ENCODE measurements at regions not wholly inside any gene's neighbourhood (a gene's known extent, or its start where the extent isn't known, plus 50 kb on each side); places are given as distances from the start of the nearest gene placed in this dataset.

DNA sequence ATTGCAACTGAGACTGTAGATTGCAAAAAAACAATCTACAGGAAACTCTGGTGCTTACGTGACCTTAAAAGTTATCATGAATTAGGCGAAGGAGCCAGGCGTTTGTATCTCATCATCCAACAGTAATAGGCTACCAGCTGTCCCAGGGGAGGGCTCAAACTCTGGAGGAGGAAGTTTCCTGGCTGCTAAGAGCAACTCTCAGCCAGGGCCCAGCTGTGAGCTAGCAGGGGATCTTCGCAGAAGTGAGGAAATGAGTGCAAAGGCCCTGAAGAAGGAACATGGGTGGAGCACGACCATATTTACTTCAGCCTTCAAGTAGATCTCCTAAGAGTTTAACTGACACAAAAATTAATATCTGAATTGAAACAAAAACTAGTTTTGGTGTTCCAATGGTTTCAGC is 686.9 kb upstream of the MAP3K7 start:
- no peak for TF ChIP-seq EZH2 (IDR thresholded peaks at IDR 0.05; ENCODE audit: low read length, missing control alignments)
- TF ChIP-seq, protein P1, sequence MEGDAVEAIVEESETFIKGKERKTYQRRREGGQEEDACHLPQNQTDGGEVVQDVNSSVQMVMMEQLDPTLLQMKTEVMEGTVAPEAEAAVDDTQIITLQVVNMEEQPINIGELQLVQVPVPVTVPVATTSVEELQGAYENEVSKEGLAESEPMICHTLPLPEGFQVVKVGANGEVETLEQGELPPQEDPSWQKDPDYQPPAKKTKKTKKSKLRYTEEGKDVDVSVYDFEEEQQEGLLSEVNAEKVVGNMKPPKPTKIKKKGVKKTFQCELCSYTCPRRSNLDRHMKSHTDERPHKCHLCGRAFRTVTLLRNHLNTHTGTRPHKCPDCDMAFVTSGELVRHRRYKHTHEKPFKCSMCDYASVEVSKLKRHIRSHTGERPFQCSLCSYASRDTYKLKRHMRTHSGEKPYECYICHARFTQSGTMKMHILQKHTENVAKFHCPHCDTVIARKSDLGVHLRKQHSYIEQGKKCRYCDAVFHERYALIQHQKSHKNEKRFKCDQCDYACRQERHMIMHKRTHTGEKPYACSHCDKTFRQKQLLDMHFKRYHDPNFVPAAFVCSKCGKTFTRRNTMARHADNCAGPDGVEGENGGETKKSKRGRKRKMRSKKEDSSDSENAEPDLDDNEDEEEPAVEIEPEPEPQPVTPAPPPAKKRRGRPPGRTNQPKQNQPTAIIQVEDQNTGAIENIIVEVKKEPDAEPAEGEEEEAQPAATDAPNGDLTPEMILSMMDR (conservative IDR thresholded peaks at IDR 0.05 in 1 of 2, IDR thresholded peaks at IDR 0.05 in 1 of 2; ENCODE audit: low read depth in 1 of 2, low read length in 2 of 2) = no peak

All from fibroblast of lung (primary cell).